AG09309 (cell line): ENCODE measurements at regions not wholly inside any gene's neighbourhood (a gene's known extent, or its start where the extent isn't known, plus 50 kb on each side); places are given as distances from the start of the nearest gene placed in this dataset.

Experiments
- DNase-seq: peaks from one replicate; pipeline ENCODE4 v3.0.0-alpha.2; 2010; ENCODE audit warnings: low read depth
- H3K4me3 ChIP-seq: 2 replicates; pipeline ENCODE4 v1.5.1; 2011; ENCODE audit warnings: mild to moderate bottlenecking, low read depth, low read length, moderate library complexity; ENCODE audit not compliant: control insufficient read depth
- TF ChIP-seq, protein P1 (sequence below): IDR thresholded peaks from 2 replicates; pipeline ENCODE4 v1.5.1; 2011; ENCODE audit warnings: mild to moderate bottlenecking, low read depth, low read length, inconsistent platforms; ENCODE audit not compliant: insufficient read depth, control insufficient read depth; ENCODE audit errors: missing control alignments

DNA sequence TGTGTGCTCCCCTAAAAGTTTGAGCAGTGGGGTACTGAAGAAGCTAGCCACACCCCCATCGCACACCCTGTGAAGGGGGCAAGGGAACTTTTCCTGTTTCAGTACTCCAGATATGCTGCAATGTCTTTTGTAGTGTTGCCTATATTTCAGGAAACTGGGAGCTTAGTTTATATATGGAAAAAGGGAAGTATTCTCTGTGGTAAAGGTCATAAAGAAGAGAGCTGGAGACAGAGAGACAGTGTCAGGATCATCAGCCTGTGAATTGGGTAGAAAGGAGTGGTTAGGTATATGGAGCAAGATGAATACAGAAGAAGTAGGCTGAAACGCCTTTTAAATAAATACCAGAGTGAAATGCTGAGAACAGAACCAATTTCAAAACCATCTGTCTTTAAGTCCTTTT lies 82.2 kb upstream of the C9orf72 start:
- no peak for DNase-seq
- no peak overlapping the region for H3K4me3 ChIP-seq
- TF ChIP-seq, protein P1, sequence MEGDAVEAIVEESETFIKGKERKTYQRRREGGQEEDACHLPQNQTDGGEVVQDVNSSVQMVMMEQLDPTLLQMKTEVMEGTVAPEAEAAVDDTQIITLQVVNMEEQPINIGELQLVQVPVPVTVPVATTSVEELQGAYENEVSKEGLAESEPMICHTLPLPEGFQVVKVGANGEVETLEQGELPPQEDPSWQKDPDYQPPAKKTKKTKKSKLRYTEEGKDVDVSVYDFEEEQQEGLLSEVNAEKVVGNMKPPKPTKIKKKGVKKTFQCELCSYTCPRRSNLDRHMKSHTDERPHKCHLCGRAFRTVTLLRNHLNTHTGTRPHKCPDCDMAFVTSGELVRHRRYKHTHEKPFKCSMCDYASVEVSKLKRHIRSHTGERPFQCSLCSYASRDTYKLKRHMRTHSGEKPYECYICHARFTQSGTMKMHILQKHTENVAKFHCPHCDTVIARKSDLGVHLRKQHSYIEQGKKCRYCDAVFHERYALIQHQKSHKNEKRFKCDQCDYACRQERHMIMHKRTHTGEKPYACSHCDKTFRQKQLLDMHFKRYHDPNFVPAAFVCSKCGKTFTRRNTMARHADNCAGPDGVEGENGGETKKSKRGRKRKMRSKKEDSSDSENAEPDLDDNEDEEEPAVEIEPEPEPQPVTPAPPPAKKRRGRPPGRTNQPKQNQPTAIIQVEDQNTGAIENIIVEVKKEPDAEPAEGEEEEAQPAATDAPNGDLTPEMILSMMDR, result no peak

DNA sequence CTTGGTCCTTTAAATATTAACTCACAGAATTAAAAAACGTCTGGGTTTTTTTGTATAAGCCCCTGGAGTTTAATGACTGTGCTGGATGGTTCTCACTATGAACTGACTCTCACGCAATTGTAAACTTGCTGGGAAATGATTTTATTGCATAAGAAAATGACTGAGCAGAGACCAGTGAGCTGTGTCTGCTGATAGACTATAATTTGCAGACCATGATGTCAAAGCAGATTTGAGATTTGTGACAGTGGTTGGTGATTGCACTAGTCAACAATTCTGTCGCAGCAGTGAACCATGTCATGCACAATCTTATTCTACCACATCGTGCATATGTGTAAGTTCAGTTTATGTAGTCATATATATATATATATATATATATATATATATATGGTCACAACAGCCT lies 85.7 kb upstream of the C9orf72 start:
- H3K4me3 ChIP-seq, result no peak overlapping the region
- no peak for DNase-seq
- TF ChIP-seq, protein P1, result no peak

DNA sequence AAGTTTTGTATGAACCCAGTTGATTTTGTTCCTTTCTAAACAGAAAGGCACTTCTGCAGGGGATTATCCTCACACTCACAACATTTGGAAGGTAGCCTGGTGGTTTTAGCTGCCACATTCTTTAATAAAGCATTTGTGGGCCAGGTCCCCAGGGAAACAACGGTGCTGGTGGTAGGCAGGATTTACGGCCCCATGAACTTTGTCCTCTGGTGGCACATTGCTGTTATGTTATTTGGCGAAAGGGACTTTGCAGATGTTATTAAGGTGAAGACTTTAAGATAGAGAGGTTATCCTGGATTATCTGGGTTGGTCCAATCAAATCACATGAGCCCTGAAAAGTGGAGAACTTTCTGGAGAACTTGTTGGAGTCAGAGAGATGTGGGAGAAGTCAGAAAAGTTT lies 86.3 kb upstream of the C9orf72 start:
- TF ChIP-seq, protein P1, result no peak
- no peak for DNase-seq
- no peak overlapping the region for H3K4me3 ChIP-seq

DNA sequence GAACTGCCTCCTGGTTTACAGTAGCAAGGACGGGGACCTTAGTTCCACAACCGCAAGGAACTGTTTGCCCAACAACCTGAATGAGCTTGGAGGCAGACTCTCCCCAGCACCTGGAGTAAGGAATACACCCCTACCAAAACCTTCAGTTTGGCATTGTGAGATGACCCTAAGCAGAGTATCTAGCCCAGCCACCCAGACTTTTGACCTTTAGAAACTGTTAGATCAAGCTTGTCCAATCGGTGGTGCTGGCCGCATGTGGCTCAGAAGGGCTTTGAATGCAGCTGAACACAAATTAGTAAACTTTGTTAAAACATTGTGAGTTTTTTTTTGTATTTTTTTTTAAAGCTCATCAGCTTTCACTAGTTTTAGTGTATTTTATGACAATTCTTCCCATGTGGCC lies 86.9 kb upstream of the C9orf72 start:
- no peak overlapping the region for H3K4me3 ChIP-seq

DNA sequence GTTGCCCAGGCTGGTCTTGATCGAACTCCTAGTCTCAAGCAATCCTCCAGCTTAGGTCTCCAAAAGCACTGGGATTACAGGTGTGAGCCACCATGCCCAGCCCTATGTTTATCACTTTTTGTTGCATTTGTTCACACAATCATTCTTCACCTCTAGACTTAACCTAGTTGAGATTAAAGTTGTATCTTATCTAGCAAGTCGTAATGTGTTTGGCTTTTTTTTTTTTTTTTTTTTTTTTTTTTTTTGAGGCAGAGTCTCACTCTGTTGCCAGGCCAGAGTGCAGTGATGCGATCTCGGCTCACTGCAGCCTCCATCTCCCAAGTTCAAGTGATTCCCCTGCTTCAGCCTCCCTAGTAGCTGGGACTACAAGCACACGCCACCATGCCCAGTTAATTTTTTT lies 90.2 kb upstream of the C9orf72 start:
- DNase-seq, result no peak
- TF ChIP-seq, protein P1, result no peak
- no peak overlapping the region for H3K4me3 ChIP-seq

More for the DNA sequence above, 86.9 kb upstream of the C9orf72 start:
- TF ChIP-seq, protein P1, result no peak
- no peak for DNase-seq

DNA sequence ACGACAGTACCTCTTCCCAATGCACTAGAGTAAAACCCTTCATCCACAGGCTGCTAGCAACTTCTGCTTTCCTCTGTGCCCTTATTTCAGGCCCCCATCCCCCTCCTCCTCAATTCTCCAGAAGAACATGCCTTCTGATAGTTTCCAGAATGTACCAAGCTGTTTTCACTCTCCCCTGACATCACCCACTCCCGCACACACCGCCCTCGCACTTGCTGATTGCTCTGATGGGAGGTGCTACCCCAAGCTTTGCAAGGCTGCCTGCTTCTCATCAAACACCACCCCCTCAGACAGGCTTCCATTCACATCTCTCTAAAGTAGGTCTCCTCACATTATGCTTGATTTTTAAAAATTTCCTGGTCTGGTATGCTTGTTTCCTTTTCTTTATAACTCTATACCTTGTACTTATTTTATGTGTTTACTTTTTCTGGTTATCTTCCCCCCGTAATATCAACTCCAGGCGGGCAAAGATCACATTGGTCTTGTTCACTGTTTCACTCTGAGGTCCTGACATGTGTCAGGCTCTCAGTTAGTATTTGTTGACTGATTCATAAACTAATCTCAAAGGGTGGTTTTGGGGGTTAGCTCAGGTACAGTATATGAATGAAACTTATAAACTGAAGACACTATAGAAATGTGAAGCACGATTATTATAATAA lies 91.0 kb upstream of the C9orf72 start:
- TF ChIP-seq, protein P1, result no peak
- H3K4me3 ChIP-seq, result no peak overlapping the region
- no peak for DNase-seq

DNA sequence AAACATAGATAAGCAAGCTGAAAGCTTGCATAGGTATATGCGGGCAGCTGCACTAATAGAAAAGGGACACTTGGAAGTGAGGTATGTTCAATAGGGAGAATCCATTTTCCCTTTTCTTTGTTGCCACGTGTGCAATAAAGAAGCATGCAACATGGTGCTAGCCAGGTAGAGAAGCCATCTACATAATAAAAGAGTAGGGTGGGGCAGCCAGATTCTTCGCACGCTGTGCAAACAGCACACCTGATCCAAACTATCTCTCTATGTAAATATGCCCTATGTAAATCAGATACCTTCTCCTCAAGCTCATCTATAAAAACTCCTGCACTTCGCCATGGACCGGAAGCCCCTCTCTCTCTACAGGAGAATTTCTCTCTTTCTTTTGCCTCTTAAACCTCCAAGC lies 91.9 kb upstream of the C9orf72 start:
- no peak overlapping the region for H3K4me3 ChIP-seq
- TF ChIP-seq, protein P1, result no peak
- DNase-seq, result no peak
